ENCODE measurements at regions not wholly inside any gene's neighbourhood (a gene's known extent, or its start where the extent isn't known, plus 50 kb on each side); places are given as distances from the start of the nearest gene placed in this dataset.

DNA sequence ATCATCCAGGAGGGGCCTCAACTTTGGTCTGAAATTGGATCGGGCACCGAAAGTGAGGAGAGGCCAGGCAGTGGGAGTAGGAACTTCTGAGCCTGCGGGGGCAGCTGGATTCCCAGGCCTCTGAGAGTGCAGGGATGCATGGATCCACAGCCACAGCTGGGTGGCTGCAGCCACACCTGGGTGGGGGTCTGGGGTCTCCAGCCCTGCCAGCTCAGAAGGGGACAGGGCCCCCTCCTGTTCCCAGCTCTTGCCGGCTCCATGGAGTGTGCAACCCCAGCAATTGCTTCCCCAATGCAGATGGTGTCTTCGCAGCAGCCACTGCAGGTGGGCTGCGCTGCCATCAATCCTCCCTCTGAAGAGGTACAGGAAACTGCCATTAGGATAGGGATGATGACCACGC lies 123.7 kb downstream of the BCHE start:
- no peak for TF ChIP-seq POLR2A (IDR thresholded peaks at IDR 0.05)
- TF ChIP-seq, protein P1, sequence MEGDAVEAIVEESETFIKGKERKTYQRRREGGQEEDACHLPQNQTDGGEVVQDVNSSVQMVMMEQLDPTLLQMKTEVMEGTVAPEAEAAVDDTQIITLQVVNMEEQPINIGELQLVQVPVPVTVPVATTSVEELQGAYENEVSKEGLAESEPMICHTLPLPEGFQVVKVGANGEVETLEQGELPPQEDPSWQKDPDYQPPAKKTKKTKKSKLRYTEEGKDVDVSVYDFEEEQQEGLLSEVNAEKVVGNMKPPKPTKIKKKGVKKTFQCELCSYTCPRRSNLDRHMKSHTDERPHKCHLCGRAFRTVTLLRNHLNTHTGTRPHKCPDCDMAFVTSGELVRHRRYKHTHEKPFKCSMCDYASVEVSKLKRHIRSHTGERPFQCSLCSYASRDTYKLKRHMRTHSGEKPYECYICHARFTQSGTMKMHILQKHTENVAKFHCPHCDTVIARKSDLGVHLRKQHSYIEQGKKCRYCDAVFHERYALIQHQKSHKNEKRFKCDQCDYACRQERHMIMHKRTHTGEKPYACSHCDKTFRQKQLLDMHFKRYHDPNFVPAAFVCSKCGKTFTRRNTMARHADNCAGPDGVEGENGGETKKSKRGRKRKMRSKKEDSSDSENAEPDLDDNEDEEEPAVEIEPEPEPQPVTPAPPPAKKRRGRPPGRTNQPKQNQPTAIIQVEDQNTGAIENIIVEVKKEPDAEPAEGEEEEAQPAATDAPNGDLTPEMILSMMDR (IDR thresholded peaks at IDR 0.05) = no peak

All from lower leg skin (tissue), 3 donors.